ENCODE measurements at regions not wholly inside any gene's neighbourhood (a gene's known extent, or its start where the extent isn't known, plus 50 kb on each side); places are given as distances from the start of the nearest gene placed in this dataset.

GRCh38 chr11:114826910-114827442 is 148.6 kb downstream of the NXPE2 start:
- TF ChIP-seq, protein P1, sequence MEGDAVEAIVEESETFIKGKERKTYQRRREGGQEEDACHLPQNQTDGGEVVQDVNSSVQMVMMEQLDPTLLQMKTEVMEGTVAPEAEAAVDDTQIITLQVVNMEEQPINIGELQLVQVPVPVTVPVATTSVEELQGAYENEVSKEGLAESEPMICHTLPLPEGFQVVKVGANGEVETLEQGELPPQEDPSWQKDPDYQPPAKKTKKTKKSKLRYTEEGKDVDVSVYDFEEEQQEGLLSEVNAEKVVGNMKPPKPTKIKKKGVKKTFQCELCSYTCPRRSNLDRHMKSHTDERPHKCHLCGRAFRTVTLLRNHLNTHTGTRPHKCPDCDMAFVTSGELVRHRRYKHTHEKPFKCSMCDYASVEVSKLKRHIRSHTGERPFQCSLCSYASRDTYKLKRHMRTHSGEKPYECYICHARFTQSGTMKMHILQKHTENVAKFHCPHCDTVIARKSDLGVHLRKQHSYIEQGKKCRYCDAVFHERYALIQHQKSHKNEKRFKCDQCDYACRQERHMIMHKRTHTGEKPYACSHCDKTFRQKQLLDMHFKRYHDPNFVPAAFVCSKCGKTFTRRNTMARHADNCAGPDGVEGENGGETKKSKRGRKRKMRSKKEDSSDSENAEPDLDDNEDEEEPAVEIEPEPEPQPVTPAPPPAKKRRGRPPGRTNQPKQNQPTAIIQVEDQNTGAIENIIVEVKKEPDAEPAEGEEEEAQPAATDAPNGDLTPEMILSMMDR (IDR thresholded peaks at IDR 0.05): no peak
- Histone ChIP-seq H3K36me3 (no peaks in the 10 kb centered on the region), H3K4me3 (no peak overlapping the region), H3K27me3 (no peaks in the 10 kb centered on the region), H3K9me3 (peaks cover 0 to 12% (median 0%) of the 10 kb centered on the region in 11 donors), H3K4me1 (no peaks in the 10 kb centered on the region), H3K27ac (no peak overlapping the region)
- no peak for ATAC-seq
- 78 to 88% methylated on average over 7 of the region's 7 CpGs for WGBS, 2 donors
- intact Hi-C loops (cut with DNase I): no loop called here
- DNase-seq: no peak

DNA sequence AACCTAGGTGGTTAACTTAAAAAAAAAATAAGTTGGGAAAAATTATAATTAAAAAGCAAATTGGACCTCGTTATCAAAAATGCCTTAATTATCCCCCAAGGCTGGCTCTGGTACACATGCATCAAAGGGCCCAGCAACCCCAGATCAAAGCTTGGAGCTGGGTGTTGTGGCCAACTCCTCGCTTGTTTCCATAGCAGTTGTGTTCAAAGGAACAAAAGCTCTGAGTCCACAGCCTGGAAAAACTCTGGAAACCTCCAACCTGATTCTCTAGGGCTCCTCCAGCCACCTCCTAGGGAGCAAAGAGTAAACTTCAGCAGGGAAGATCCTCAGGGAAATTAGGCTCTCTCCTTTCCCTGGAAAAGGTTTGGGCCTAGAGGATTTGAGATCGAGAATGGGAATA is 149.4 kb downstream of the NXPE2 start:
- DNase-seq (no peak), ATAC-seq (no peak)
- TF ChIP-seq, protein P1 (IDR thresholded peaks at IDR 0.05): no peak
- Histone ChIP-seq H3K4me3 (no peak overlapping the region), H3K27ac (no peak overlapping the region), H3K36me3 (no peaks in the 10 kb centered on the region), H3K4me1 (no peaks in the 10 kb centered on the region), H3K9me3 (peaks cover 0 to 12% (median 0%) of the 10 kb centered on the region in 11 donors), H3K27me3 (peaks cover 0 to 4% (median 0%) of the 10 kb centered on the region in 7 donors)
- WGBS, 2 donors: 73 to 90% methylated on average over 3 of the region's 3 CpGs
- intact Hi-C loops (cut with DNase I): no loop called here

GRCh38 chr11:114832532-114833125 is 154.3 kb downstream of the NXPE2 start:
- 30 to 48% methylated on average over 6 of the region's 6 CpGs for WGBS, 2 donors
- no peak overlapping the region for H3K4me3 ChIP-seq
- no peak for ATAC-seq
- no peaks in the 10 kb centered on the region for H3K4me1 ChIP-seq
- no peaks in the 10 kb centered on the region for H3K36me3 ChIP-seq
- H3K9me3 ChIP-seq: peaks cover 0 to 3% (median 0%) of the 10 kb centered on the region in 11 donors
- DNase-seq: no peak
- TF ChIP-seq, protein P1 (IDR thresholded peaks at IDR 0.05): no peak
- no peak overlapping the region for H3K27ac ChIP-seq
- peaks cover 0 to 9% (median 0%) of the 10 kb centered on the region in 7 donors for H3K27me3 ChIP-seq
- intact Hi-C loops (cut with DNase I): no loop called here

DNA sequence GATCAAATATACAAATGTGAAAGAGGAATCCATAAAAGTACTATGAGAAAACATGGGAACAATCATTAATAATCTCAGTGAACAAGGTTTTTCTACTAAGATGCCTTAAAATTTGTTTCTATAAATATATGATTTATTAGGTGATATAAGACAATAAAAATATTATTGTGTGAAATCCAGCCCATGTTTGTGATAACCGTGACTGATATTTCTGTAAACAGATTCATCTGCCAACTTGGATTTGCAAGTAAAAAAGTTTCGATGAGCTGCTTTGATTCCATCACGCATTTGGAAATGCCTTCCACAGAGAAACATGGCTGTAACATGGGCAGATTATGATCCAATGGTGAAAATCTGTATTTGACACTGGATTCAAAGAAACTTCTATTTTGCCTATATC is 157.8 kb downstream of the NXPE2 start:
- Histone ChIP-seq H3K27me3 (peaks cover 0 to 9% (median 0%) of the 10 kb centered on the region in 7 donors), H3K36me3 (no peaks in the 10 kb centered on the region), H3K27ac (no peak overlapping the region), H3K9me3 (peaks cover 0 to 19% (median 11%) of the 10 kb centered on the region in 11 donors), H3K4me1 (no peaks in the 10 kb centered on the region), H3K4me3 (no peak overlapping the region)
- intact Hi-C loops (cut with DNase I): no loop called here
- 88 to 95% methylated on average over 3 of the region's 3 CpGs for WGBS, 2 donors
- DNase-seq (no peak), ATAC-seq (no peak)
- TF ChIP-seq, protein P1 (IDR thresholded peaks at IDR 0.05): no peak

Measured in heart right ventricle (tissue), 16 donors.